Retinal pigment epithelial cell (primary cell): ENCODE measurements at regions not wholly inside any gene's neighbourhood (a gene's known extent, or its start where the extent isn't known, plus 50 kb on each side); places are given as distances from the start of the nearest gene placed in this dataset.

Experiments
- DNase-seq: peaks from one replicate; pipeline ENCODE4 v3.0.0-alpha.2; 2010; ENCODE audit warnings: low read depth
- H3K4me3 ChIP-seq: 2 replicates; pipeline ENCODE4 v1.5.1; 2011; ENCODE audit warnings: mild to moderate bottlenecking, low read length, control low read depth, moderate library complexity
- CTCF ChIP-seq: conservative IDR thresholded peaks from 2 replicates; pipeline ENCODE4 v1.5.1; 2011; ENCODE audit warnings: low read depth, low read length, control low read depth, inconsistent platforms

- TF ChIP-seq CTCF = no peak
- H3K4me3 ChIP-seq = no peak overlapping the region
- DNase-seq = no peak
These were observed 1495.9 kb downstream of the BRD1 start for GRCh38 chr22:48331691-48332220.

GRCh38 chr22:48331266-48331665 lies 1496.4 kb downstream of the BRD1 start:
- DNase-seq = no peak
- no peak overlapping the region for H3K4me3 ChIP-seq
- no peak for TF ChIP-seq CTCF

GRCh38 chr22:48327721-48328120 lies 1500.0 kb downstream of the BRD1 start:
- TF ChIP-seq CTCF = no peak
- DNase-seq = no peak

GRCh38 chr22:48323746-48324145 lies 1503.9 kb downstream of the BRD1 start:
- TF ChIP-seq CTCF = no peak
- no peak for DNase-seq
- no peak overlapping the region for H3K4me3 ChIP-seq

More at GRCh38 chr22:48327721-48328120, 1500.0 kb downstream of the BRD1 start:
- H3K4me3 ChIP-seq = no peak overlapping the region

GRCh38 chr22:48322907-48323306 lies 1504.8 kb downstream of the BRD1 start:
- no peak for DNase-seq
- no peak overlapping the region for H3K4me3 ChIP-seq
- no peak for TF ChIP-seq CTCF

GRCh38 chr22:48321986-48322545 lies 1505.6 kb downstream of the BRD1 start:
- no peak overlapping the region for H3K4me3 ChIP-seq
- no peak for TF ChIP-seq CTCF
- no peak for DNase-seq

GRCh38 chr22:48320683-48321451 lies 1506.8 kb downstream of the BRD1 start:
- H3K4me3 ChIP-seq = no peak overlapping the region
- no peak for TF ChIP-seq CTCF
- no peak for DNase-seq
